ENCODE measurements at regions not wholly inside any gene's neighbourhood (a gene's known extent, or its start where the extent isn't known, plus 50 kb on each side); places are given as distances from the start of the nearest gene placed in this dataset.

DNA sequence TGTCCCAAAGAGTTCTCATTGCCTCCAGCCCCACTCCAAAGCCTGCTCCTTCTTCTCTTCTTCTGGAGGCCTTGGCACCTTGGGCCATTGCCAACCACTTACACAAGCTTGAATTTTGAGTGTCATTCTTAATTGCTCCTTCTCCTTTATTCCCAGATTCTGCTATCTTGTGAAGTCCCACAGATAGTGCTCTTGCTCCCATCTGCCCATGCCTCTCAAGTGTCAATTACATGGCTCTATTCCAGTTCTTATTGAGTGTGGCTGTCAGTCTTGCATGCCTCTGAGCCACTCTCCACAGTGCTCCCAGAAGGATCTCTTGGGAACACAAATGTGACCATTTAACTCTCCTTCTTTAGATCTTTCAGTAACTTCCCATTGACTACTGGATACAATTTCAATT is 117.3 kb upstream of the SFRP2 start:
- Histone ChIP-seq H2BK12ac (ENCODE audit: low read depth, low read length) (no peak overlapping the region), H3K9ac (replicated peaks in 1 of 4; ENCODE audit: extremely low read depth in 1 of 4, low read depth in 3 of 4, low read length in 3 of 4) (no peak overlapping the region), H2BK15ac (ENCODE audit: low read length) (no peak overlapping the region), H3K27ac (ENCODE audit: low read depth, low read length) (no peak overlapping the region), H3K4me1 (replicated peaks in 1 of 4; ENCODE audit: control insufficient read depth in 3 of 4, insufficient read depth in 4 of 4, low read length in 3 of 4) (peaks cover 0 to 3% (median 1%) of the 10 kb centered on the region in 4 experiments; a peak in 2 of 7 replicates), H3K23me2 (ENCODE audit: low read depth, low read length) (no peaks in the 10 kb centered on the region), H3K18ac (ENCODE audit: extremely low read depth, low read length) (no peak overlapping the region), H4K91ac (replicated peaks; ENCODE audit: insufficient read length, low read length) (no peak overlapping the region), H2AFZ (ENCODE audit: low read length) (no peak overlapping the region), H2AK5ac (ENCODE audit: low read depth, low read length) (no peak overlapping the region), H3K79me1 (ENCODE audit: low read depth, low read length) (no peaks in the 10 kb centered on the region), H4K8ac (ENCODE audit: extremely low read depth, insufficient read depth, low read length) (no peak overlapping the region), H3K36me3 (ENCODE audit: control insufficient read depth in 2 of 4, insufficient read depth in 4 of 4, low read length in 3 of 4) (no peaks in the 10 kb centered on the region), H3K79me2 (ENCODE audit: control insufficient read depth in 1 of 2, insufficient read depth in 2 of 2, low read length in 2 of 2) (no peaks in the 10 kb centered on the region), H3K4me2 (ENCODE audit: insufficient read depth in 1 of 2, low read depth in 2 of 2, low read length in 2 of 2) (no peak overlapping the region), H3K23ac (ENCODE audit: insufficient read length) (no peak overlapping the region), H4K20me1 (replicated peaks in 1 of 2; ENCODE audit: control insufficient read depth in 1 of 2, insufficient read depth in 2 of 2, low read length in 2 of 2) (no peaks in the 10 kb centered on the region), H3K14ac (ENCODE audit: insufficient read length) (no peak overlapping the region), H3K56ac (replicated peaks; ENCODE audit: insufficient read length, low read depth, low read length) (no peak overlapping the region), H4K5ac (ENCODE audit: insufficient read length, low read depth, low read length) (no peak overlapping the region), H3K27me3 (replicated peaks in 1 of 4; ENCODE audit: control insufficient read depth in 3 of 4, extremely low read depth in 1 of 4, insufficient read depth in 3 of 4, low read length in 3 of 4) (no peaks in the 10 kb centered on the region), H3K9me3 (ENCODE audit: insufficient read depth in 2 of 2, low read depth in 1 of 2, low read length in 1 of 2) (no peaks in the 10 kb centered on the region), H2BK5ac (ENCODE audit: low read depth, low read length) (no peak overlapping the region), H2BK120ac (replicated peaks; ENCODE audit: low read depth, low read length) (no peak overlapping the region), H3K4ac (replicated peaks; ENCODE audit: insufficient read length, low read depth, low read length) (no peak overlapping the region), H3K4me3 (ENCODE audit: extremely low read depth in 1 of 4, insufficient read depth in 2 of 4, low read depth in 3 of 4, low read length in 4 of 4) (no peak overlapping the region), H2BK20ac (ENCODE audit: low read length) (no peak overlapping the region)
- TF ChIP-seq RFX5 (IDR thresholded peaks at IDR 0.05; ENCODE audit: borderline replicate concordance, low read depth, low read length) = no peak
- no peak for TF ChIP-seq EGR1 (IDR thresholded peaks at IDR 0.05; ENCODE audit: borderline replicate concordance, low read depth, low read length)
- no peak for TF ChIP-seq TBP (IDR thresholded peaks at IDR 0.05; ENCODE audit: low read depth, low read length)
- TF ChIP-seq FOSL1 (IDR thresholded peaks at IDR 0.05; ENCODE audit: insufficient read depth, low read depth, low read length) = no peak
- TF ChIP-seq SP1 (IDR thresholded peaks at IDR 0.05; ENCODE audit: low read depth, low read length) = no peak
- TF ChIP-seq RNF2 (IDR thresholded peaks at IDR 0.05; ENCODE audit: borderline replicate concordance, low read depth, low read length, missing control alignments, poor library complexity, severe bottlenecking) = no peak
- TF ChIP-seq TEAD4 (IDR thresholded peaks at IDR 0.05; ENCODE audit: low read depth, low read length) = no peak
- DNase-seq (ENCODE audit: low read depth in 1 of 2, low spot score in 2 of 2) = no peak
- CTCF ChIA-PET (ENCODE audit: partially characterized antibody) = no interaction called here
- FAIRE-seq = no peak
- POLR2A ChIA-PET (ENCODE audit: partially characterized antibody) = interaction anchor here (1.3 kb wide), 1 partner anchor 11 kb away, joined by 3 read pairs; no protein-coding TSS in a partner anchor

Measured in H1 (cell line).